SKM-1 (cell line): ENCODE measurements at regions not wholly inside any gene's neighbourhood (a gene's known extent, or its start where the extent isn't known, plus 50 kb on each side); places are given as distances from the start of the nearest gene placed in this dataset.

ENCODE experiments used
- DNase-seq: peaks from one replicate; lab custom pipeline; 2025; ENCODE audit not compliant: unreplicated experiment; lab: John Stamatoyannopoulos, UW

DNA sequence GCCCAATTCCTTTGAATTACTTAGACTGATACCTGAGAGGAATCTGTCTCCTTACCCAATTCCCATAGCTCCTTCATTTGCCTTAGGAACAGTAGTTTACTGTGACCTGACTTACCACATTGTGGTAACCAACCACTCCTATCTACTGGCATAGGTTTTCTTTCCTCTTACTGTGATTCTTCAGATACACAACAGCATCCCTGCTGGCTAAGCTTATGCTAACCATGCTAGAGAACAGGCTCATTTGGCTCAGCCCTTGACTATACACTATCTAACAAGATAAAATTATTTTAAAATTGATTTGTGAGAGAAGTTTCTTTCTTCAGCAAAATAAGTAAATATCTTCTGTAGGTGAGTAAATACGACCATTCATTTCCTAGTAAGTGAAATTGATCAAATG is 320.4 kb upstream of the DDHD1 start:
- no peak for DNase-seq

DNA sequence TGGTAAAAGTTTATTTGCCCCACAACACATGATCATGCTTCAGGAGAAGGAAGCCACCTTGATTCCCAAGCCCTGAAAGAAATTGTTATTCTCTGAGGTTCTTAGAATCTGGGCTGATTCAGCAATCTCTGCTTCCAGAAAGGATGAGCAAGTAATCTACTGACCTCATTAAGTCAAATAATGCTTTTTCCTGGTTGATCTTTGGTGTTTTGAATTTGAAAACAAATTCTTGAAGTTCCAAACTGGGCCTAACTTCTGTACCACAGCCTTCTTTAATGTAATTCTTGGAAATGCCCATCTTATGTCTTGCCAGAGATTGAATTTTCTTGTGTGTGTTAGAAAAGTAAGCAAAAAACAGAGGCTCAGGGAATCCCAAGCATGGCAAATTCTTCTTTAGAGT is 319.2 kb upstream of the DDHD1 start:
- DNase-seq = no peak

DNA sequence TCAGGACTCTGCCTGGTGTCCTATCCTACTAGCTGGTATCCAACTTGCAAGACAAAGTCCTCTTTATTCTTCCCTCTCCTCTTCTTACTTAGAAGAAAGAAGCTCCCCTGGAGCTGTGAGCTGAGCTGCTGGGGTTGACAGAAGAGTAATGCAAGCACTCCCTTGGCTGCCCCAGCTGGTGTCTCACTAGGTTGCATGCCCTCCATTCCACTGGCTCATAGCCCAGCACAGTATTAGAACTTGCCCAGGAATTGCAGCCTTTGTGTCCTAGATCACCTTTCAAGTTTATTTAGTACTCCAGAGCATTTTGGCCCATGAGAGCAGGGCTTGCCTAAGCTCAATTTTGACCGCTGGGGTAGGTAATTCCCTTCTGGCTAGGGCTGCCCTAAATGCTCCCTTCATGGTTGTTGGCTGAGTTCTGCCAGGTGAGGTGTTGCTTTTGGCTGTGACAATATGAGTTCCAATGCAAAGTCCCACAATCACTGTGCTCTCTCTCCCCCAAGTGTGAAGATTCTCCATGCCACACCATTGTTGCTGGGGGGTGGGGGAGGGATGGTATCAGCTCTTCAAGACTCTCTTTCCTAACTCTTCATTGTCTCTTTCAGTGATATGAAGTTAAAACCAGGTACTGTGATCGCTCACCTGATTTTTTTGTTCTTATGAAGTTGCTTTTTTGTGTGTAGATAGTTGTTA is 317.4 kb upstream of the DDHD1 start:
- no peak for DNase-seq

DNA sequence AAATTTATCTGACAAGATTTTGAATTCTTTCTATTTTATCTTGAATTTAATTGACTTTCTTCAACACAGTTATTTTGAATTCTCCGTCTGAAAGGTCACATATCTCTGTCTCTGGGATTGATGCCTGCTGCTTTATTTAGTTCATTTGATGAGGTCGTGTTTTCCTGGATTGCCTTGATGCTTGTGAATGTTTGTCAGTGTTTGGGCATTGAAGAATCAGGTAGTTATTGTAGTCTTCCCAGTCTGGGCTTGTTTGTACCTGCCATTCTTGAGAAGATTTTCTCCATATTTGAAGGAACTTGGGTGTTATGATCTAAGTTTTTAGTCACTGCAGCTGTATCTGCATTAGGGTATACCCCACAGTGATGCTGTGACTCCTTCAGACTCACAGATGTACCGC is 315.8 kb upstream of the DDHD1 start:
- no peak for DNase-seq

DNA sequence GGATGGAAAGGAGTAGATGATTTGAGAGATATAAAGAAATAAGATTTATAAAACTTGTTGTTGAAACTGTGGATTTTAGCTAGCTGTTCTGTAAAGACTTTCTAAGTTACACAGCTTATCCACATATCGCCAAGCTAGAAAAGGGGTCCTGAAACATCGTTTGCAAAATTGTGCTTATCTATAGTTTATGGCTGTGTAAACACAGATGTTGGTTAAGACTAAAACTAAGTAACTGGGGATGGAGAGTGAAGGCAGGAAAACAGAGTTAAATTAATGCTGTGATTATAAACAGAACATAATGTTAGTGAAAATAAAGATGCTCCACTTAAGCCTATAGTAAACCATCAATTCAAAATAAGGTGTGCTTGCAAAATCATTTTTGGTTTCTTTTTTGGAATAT is 311.3 kb upstream of the DDHD1 start:
- DNase-seq = no peak

DNA sequence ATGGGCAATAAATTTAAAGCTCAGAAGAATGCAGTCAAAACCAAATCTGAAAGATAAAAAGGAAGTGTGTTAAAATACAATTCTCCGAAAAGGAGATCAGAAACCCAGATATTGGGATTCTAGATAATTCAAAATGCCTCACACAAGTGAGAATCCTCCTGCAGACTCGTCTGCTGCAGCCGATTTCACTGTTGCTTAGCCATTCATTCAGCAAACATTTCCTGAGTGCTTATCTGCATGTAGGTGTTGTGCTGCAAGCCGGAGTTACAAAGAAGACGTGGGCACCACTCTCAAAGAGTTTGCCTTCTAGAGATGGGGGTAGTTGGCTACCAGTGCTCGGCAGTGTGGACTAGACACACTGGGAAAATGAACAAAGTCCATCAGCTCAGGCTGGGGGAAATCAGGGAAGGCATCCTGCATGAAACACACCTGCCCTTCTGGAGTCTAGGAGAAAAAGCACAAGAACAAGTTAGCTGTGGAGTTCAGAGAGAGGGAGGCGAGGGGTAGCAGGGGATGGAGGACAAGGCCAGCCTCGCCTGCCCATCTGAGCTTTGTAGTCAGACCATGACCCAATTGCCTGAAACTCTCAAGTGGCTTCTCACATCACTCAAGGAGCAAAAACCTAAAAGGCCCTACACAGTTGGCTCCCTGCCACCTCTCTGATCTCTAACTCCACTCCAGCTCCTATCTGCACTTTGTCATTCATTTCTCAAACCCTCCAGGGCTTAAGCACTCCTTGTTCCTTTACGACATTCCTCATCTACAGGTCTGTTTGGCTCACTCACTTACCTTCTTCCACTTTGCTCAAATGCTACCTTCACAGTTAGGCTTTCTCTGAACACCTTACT is 310.0 kb upstream of the DDHD1 start:
- no peak for DNase-seq

DNA sequence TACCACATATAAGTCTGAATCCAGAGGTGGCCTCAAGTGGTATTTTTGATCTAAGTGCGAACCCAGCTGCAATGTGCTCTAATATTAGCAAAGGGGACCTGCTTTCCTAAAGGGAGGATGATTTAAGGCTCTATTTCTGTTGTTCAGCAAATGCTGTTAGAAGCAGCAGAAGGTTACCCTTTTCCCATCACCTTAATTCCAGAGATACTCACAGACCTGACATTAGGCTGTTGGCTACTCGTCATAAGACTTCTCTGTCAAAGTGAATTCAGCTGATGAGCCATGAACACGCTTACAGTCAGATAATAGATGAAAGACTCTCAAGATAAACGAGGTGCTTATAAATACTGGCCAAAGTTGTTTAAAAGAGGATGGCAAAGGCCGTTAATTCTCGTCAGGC is 308.7 kb upstream of the DDHD1 start:
- no peak for DNase-seq

DNA sequence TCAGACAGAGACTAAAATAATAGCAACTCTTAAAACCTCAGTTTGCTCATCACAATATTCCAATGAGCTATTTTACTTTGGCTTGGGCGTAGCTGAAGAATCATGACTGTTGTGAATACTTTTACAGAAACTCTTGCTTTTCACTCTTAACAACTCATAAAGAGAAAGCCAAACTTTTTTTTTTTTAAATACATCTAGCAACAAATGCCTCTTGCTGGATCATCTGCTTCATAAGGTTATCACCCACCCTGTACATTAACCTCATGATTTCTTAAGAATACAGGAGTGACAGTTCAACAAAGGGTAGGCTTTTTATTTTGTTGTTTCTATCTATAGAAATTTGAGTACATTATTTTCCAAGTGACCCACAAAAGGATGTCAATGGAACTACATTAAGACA is 307.4 kb upstream of the DDHD1 start:
- no peak for DNase-seq

DNA sequence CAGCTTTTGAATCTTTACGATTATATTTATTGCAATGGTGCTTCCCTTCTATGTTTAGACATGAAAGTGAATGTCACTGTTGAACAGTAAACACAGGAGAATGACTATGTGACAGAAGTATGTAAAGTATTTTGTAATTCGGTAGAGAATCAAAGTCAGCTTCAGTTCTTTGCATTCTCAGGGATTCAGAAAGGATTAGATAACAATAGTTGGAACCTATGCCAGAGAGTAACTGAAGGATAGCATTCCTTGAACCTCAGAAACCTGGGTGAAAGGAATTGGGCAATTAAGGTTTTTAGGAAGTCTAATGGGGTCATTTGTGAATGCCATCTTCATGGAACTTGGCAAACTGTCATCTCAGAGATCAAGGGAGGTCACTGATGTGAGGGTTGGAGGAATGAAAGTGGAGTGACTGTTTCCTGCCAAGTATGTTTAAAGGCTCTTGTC is 305.3 kb upstream of the DDHD1 start:
- DNase-seq = no peak

DNA sequence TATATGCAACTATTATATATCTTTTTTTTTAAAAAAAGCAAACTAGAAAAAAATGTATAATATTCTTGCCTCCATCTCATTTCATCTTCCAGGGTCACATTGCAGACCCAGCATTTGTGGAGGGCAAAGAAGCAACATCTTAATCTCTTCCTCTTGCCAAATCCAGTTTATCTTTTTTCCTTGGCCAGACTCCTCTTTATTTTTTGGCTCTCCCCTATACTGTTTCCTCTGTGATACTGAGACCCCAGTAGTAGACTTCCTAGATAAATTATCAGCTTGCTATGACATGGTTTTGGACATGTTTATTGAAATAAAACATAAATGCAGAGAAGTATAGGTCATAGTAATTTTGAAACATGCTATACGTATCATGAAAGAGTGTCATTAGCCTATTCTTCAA is 303.8 kb upstream of the DDHD1 start:
- no peak for DNase-seq

DNA sequence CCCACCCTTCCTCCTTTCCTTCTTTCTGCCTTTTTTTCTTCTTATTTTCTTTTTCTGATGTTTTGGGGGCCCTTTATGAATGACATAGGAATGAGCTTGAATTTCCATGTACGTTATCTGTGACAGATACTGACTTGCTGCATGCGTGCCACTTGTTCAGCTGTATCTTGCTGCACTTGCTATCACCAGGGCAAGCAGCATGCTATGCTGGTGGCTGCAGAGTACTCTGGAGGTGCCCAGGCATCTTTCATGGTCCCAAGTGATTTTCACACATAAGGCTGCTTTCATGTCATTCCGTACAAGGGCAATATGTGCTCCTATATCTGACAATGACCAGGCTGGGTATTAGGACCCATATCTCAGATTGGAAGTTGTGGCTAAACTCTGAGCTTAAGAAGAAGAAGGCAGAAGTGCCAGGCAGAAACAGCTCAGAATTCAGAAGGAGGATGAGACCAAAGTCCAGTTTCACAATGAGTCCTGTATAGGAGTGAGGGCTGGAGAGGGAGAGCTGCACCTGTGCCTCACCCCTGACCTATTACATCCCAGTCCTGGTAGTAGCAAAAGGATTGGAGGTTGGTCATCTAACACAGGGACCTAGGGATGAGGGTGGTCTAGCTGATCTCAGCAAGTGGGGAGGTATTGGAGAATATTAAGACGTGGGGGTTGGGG is 299.0 kb upstream of the DDHD1 start:
- DNase-seq = no peak

DNA sequence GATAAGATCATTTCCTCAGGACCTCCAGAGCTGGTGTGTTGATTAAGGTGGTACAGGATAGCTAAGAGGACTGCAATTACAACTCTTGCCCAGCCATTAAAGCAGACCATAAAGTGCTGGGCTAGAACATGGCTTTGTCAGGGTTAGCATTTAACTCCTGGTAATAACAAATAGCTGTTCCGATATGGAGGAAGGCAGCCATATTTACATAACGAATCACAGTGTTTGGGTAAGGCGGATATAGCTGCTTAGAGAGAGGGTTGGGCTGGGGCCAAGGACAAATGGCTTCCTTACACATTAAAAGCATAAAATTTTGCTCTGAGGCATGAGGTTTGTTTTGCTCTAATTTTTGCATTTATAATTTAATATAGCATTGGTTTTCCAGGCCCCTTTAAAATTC is 297.7 kb upstream of the DDHD1 start:
- DNase-seq = no peak

DNA sequence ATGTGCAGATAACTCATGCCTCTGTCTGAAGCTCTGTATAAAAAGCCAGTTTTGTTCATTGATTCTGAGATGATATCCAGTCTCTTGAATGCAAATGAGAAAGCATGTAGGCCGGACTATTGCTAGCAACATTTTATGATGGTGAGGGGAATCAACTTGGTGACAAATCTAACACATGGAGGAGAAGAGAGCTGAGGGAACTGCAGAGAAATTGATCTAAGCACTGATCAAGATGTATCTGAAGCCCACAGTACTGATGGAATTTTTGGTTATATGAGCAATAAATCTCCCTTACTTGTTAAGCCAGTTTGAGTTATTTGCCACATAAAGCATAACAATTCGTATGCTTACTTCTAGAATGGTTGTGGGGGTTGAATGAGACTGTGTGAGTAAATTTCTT is 295.6 kb upstream of the DDHD1 start:
- no peak for DNase-seq

DNA sequence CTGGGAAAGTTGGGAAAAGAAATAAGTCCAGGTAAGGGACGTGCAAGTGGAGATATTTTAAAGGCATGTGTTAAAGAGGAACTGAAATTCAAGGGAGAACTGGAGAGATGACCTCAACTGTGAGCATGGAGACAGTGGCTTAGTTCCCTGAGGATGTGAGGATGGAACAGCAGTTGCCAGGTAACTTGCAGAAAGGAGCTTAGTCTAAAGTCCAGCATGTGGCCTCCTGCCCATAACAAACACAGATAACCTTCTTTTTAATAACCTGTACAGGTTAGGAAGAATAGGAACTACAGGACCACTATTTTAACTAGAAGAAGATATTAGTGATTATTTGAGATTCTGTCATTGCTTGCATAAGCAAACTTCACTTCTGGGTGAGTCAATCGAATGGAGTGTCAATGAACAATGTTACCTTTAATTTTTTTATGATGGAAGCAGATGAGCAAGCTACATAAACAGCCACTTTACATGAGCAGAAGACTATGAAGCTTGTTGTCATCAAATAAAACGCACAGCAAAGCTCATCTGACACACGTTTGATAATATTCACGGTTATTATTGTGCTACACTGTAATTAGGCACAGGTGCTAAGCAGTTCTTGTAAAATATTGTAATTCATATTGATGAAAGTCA is 291.7 kb upstream of the DDHD1 start:
- DNase-seq = no peak

DNA sequence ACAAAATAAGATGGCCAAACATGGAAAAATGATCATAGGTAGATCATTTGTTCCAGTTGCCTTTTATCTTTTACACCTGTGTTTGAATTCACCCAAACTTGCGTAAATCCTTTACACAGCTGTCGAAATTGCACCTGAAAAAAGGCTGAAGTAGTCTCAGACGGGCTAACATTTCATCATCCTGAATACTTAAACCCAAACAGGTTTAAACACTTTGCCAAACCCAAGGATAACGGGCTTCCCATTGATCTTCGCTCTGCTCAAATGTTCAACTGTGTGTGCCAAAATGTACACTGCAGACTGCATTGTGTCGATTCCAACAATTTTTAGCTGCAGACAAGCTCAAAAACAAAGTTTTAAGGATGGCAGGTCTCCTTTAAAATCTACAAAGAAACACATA is 288.7 kb upstream of the DDHD1 start:
- no peak for DNase-seq

DNA sequence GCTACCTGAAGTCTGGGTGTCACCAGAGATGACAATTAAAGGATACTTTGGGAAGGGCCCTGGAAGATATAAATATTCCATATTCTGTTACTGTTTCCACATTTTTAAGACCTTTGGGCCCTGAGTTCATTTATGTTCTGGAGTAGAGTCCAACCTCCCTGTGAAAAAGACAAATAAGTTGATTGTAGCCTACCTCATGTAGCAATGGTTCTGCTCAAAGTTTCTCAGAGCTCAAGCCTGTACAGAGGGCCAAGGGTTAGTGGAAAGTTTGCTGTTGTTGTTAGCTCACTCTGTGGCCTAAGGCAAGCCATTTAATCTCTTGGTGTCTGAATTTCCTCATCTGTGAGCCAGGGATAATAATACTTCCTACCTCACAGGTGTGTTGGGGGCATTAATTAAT is 284.7 kb upstream of the DDHD1 start:
- DNase-seq = no peak

DNA sequence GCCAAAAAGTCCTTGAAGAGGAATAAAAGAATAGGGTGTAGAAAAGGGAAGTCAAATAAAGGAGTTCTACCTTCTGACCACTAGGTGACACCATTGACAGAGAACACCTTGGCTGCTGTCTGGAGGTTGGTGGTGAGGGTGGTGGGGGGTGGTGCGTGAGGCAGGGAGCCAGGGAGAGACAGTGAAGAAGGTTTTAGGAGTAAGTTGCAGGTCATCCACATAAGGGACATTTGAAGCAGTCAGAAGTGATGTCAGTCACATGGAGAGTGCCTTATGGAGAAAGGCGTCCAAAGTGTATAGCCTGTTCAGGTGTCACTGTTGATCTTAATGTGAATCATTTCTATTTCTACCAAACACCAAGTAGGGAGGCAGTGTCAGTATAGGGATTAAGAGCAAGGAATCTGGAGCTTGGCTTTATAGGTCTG is 279.3 kb upstream of the DDHD1 start:
- peak; percentile 9 for DNase-seq

DNA sequence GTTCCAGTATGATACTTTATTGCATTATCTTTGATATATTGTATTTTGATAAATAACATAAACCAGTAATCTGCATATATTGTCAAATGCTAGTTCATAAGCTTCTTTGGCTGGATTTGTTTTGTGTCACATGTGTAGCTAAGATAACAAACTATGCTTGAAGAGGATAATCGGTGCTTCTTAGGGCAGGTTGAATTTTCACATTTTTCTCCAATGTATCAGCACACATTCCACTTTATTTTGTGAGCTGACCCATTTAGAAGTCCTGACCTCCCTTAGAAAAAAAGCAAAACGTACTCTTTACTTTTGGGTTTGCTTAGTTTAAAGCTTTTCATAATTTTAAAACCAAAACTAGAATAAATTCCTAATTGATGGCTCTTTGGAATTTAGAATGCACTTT is 277.7 kb upstream of the DDHD1 start:
- DNase-seq = no peak

DNA sequence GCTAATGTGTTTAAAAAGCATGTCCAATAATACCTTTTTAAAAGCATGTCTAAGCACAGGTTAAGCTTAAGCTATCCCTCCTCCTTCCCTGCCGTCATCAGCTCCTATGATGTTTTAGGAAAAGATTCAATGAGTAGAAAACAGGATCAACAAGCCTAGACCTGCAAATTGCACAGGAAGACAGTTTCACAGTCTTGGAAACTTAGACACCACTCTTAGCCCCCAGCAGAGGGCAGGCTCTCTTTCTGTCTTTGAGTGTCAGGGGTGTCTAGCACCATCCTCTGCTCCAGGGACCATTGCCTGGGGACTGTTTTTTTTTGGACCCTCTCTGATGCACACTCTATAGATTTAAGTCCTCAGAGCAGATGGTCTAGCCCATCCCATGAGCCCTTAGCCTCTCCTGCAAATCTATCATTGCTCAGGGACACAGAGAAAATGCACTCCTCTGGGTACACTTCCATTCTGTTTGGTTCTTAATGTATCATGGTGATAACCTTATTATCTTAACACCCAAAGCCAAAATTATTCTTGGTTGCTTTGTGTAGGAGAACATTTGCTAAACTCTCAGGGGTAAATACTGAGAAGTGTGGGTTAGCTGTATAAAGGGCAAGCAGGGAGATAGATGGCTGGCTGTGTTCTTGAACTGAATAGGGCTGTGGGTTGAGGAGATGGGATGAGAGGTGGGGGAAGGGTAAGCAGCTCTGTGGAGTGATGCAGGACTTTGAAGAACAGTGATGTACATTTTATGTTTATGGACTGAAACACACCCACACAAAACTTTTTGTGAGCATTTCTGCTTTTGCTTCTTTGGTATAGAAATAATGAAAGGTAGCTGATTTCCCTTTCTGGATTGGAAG is 259.9 kb upstream of the DDHD1 start:
- DNase-seq = no peak

DNA sequence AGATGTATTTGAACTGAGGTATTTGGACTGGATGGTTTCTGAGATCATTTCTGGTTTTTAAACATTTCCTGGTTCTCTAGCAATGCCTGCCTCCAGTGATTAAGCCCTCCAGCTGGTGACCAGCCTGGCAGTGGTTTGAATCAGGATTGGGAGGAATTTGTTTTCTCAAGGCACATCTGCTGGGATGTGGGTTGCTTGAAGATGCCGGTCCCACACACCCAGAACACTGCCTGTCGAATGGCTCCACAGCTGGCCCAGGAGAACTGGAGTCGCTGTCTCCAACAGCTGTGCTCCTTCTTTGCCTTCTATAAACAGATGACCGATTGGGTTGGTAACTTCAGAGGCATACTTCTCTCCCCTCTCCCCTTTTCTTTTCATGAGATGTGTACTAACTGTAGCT is 258.0 kb upstream of the DDHD1 start:
- DNase-seq = no peak

DNA sequence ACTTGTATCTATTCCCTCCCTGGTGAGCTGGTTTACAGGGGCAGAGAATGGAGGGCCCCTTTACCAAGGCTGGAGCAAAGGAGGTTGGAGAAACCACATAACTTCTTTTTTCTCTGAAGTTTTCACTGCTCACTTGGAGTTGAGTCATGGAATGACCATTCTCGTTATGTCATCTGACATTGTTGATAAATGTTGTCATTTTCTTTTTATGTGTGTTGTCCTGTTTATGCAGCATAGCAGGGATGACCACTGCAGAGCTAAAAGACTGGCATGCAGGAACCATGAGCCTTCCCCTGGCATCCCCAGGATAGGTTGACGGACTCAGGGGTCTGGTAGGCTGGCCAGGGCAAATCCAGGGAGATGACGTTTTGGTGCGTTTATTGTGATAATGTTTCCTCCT is 256.8 kb upstream of the DDHD1 start:
- no peak for DNase-seq
